ENCODE measurements at regions not wholly inside any gene's neighbourhood (a gene's known extent, or its start where the extent isn't known, plus 50 kb on each side); places are given as distances from the start of the nearest gene placed in this dataset.

- H2BK20ac ChIP-seq (ENCODE audit: low read depth, low read length, poor library complexity, severe bottlenecking), result no peak overlapping the region
- no peak for DNase-seq
- no peak overlapping the region for H3K18ac ChIP-seq (ENCODE audit: insufficient read length, low read depth, low read length)
- H3K27me3 ChIP-seq (ENCODE audit: insufficient read depth, low read length), result no peaks in the 10 kb centered on the region
- no peak overlapping the region for H4K5ac ChIP-seq (ENCODE audit: insufficient read length, low read depth, low read length)
- no peak overlapping the region for H2AFZ ChIP-seq (ENCODE audit: low read length)
- no peak overlapping the region for H3K4me2 ChIP-seq (ENCODE audit: insufficient read depth, insufficient read length, low read length)
- WGBS (ENCODE audit: extremely low coverage, insufficient read length, low lambda C conversion rate), result no CpG with 5 or more reads among the region's 1 CpG
- no peak overlapping the region for H3K9ac ChIP-seq (ENCODE audit: extremely low read depth, insufficient read length, low read length)
- H4K20me1 ChIP-seq (ENCODE audit: control insufficient read depth, insufficient read depth, insufficient read length), result no peaks in the 10 kb centered on the region
- Mint-ChIP-seq H3K9me3 (no peaks in the 10 kb centered on the region; a peak in 1 of 5 replicates), H3K36me3 (ENCODE audit: insufficient read depth in 1 of 3, low read depth in 3 of 3) (peaks cover 0 to 2% (median 0%) of the 10 kb centered on the region in 3 experiments; a peak in 2 of 7 replicates), H3K4me3 (no peak overlapping the region), H3K4me1 (peaks cover 14 to 20% of the 10 kb centered on the region in 2 experiments), H3K27ac (no peak overlapping the region; a peak in 1 of 7 replicates), H3K27me3 (ENCODE audit: low read depth) (no peaks in the 10 kb centered on the region)
- no peak overlapping the region for H4K91ac ChIP-seq (ENCODE audit: insufficient read length, low read depth, low read length)
- no peak overlapping the region for H2AK5ac ChIP-seq (ENCODE audit: insufficient read length, low read length)
- no peak overlapping the region for H3K56ac ChIP-seq (ENCODE audit: insufficient read length, low read depth, low read length)
- H3K23ac ChIP-seq (ENCODE audit: insufficient read length, low read depth, low read length), result no peak overlapping the region
- no peak overlapping the region for H3K27ac ChIP-seq (ENCODE audit: insufficient read length, low read depth, low read length)
- no peaks in the 10 kb centered on the region for H3K9me3 ChIP-seq (ENCODE audit: control insufficient read depth, low read depth, low read length)
- no peak overlapping the region for H2BK120ac ChIP-seq (ENCODE audit: low read depth, low read length, poor library complexity, severe bottlenecking)
- no peak for TF ChIP-seq CTCF (conservative IDR thresholded peaks at IDR 0.05)
- H2BK12ac ChIP-seq (ENCODE audit: insufficient read length, low read depth, low read length), result no peak overlapping the region
- no peaks in the 10 kb centered on the region for H3K79me1 ChIP-seq (ENCODE audit: insufficient read depth, low read depth, low read length, poor library complexity, severe bottlenecking)
- no peaks in the 10 kb centered on the region for H3K79me2 ChIP-seq (ENCODE audit: insufficient read depth, low read length)
- H2BK5ac ChIP-seq (ENCODE audit: insufficient read length, low read length), result no peak overlapping the region
- no peak overlapping the region for H3K14ac ChIP-seq (ENCODE audit: insufficient read depth, low read length)
- H3K23me2 ChIP-seq (ENCODE audit: insufficient read length, low read depth, low read length, poor library complexity, severe bottlenecking), result no peaks in the 10 kb centered on the region
- H3K4me1 ChIP-seq (ENCODE audit: insufficient read depth, low read length), result no peaks in the 10 kb centered on the region
- no peak overlapping the region for H2BK15ac ChIP-seq (ENCODE audit: low read depth, low read length)
- H3K4ac ChIP-seq (ENCODE audit: low read depth, low read length), result no peak overlapping the region
- H3T11ph ChIP-seq (ENCODE audit: low read length), result no peak overlapping the region
- no peak overlapping the region for H4K8ac ChIP-seq (replicated peaks; ENCODE audit: insufficient read length, low read depth, low read length)
Observed at GRCh38 chr2:150608341-150608740, 120.9 kb upstream of the RND3 start.

All from H9 (cell line).